ENCODE measurements at regions not wholly inside any gene's neighbourhood (a gene's known extent, or its start where the extent isn't known, plus 50 kb on each side); places are given as distances from the start of the nearest gene placed in this dataset.

- TF ChIP-seq GABPB1 (CRISPR knock-in tag; IDR thresholded peaks at IDR 0.05) (no peak), PBX3 (CRISPR knock-in tag; IDR thresholded peaks at IDR 0.05; ENCODE audit: borderline replicate concordance) (no peak), RNF219 (CRISPR knock-in tag; IDR thresholded peaks at IDR 0.05) (no peak), TOPORS (CRISPR knock-in tag; IDR thresholded peaks at IDR 0.05) (no peak), CREBL2 (CRISPR knock-in tag; IDR thresholded peaks at IDR 0.05; ENCODE audit: borderline replicate concordance) (no peak), ZFP1 (CRISPR knock-in tag; IDR thresholded peaks at IDR 0.05) (no peak), TARDBP (CRISPR knock-in tag; IDR thresholded peaks at IDR 0.05) (peak; percentile 30; the same call in 1 of the 2 replicates), EZH2 (conservative IDR thresholded peaks at IDR 0.05; ENCODE audit: low read depth, low read length) (no peak), ZNF234 (CRISPR knock-in tag; conservative IDR thresholded peaks at IDR 0.05) (no peak), ZNF292 (CRISPR knock-in tag; IDR thresholded peaks at IDR 0.05; ENCODE audit: borderline replicate concordance, low read depth) (peak; percentile 48; the same call in 1 of the 2 replicates), NFE2 (CRISPR knock-in tag; IDR thresholded peaks at IDR 0.05) (no peak), NFIB (CRISPR knock-in tag; IDR thresholded peaks at IDR 0.05; ENCODE audit: borderline replicate concordance) (no peak), ZNF572 (CRISPR knock-in tag; IDR thresholded peaks at IDR 0.05) (no peak), ETV6 (CRISPR knock-in tag; conservative IDR thresholded peaks at IDR 0.05) (no peak), ZNF407 (CRISPR knock-in tag; IDR thresholded peaks at IDR 0.05; ENCODE audit: not compliant biosample characterization) (no peak), JUN (CRISPR knock-in tag; IDR thresholded peaks at IDR 0.05) (no peak), ATF7 (IDR thresholded peaks at IDR 0.05) (no peak), ATF7 (CRISPR knock-in tag; IDR thresholded peaks at IDR 0.05) (no peak)
These were observed 112.9 kb downstream of the LMO3 start (continued) for GRCh38 chr12:16492820-16493797.

All from HepG2 (cell line).